ENCODE measurements at regions not wholly inside any gene's neighbourhood (a gene's known extent, or its start where the extent isn't known, plus 50 kb on each side); places are given as distances from the start of the nearest gene placed in this dataset.

DNA sequence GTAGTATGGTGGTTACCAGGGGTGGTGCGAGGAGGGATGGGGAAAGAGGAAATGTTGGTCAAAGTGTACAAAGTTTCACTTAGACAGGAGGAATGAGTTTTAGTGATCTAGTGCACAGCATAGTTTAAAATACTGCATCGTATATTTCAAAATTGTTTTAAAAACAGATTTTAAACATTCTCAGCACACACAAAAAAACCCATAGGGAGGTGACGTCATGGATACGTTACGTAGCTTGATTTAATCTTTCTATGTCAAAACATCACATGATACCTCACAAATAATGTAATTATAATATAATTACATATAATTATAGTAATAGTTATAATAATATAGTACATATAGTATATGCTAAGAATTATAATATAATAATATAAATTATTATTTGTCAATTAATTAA, 614.2 kb downstream of the TMEM114 start:
- no peak for DNase-seq
- no peak overlapping the region for H3K27ac ChIP-seq
- no peaks in the 10 kb centered on the region for H3K27me3 ChIP-seq (replicated peaks)
- in situ Hi-C loops (cut with HindIII; ENCODE audit: low pct_ligation_motif_present, low sequenced_read_pairs), result no loop called here
- TF ChIP-seq, protein P1, sequence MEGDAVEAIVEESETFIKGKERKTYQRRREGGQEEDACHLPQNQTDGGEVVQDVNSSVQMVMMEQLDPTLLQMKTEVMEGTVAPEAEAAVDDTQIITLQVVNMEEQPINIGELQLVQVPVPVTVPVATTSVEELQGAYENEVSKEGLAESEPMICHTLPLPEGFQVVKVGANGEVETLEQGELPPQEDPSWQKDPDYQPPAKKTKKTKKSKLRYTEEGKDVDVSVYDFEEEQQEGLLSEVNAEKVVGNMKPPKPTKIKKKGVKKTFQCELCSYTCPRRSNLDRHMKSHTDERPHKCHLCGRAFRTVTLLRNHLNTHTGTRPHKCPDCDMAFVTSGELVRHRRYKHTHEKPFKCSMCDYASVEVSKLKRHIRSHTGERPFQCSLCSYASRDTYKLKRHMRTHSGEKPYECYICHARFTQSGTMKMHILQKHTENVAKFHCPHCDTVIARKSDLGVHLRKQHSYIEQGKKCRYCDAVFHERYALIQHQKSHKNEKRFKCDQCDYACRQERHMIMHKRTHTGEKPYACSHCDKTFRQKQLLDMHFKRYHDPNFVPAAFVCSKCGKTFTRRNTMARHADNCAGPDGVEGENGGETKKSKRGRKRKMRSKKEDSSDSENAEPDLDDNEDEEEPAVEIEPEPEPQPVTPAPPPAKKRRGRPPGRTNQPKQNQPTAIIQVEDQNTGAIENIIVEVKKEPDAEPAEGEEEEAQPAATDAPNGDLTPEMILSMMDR (IDR thresholded peaks at IDR 0.05; ENCODE audit: low read depth, low read length, missing control alignments), result no peak
- no peaks in the 10 kb centered on the region for H3K36me3 ChIP-seq (replicated peaks)
- H3K4me3 ChIP-seq (ENCODE audit: low read depth, low read length), result no peak overlapping the region

DNA sequence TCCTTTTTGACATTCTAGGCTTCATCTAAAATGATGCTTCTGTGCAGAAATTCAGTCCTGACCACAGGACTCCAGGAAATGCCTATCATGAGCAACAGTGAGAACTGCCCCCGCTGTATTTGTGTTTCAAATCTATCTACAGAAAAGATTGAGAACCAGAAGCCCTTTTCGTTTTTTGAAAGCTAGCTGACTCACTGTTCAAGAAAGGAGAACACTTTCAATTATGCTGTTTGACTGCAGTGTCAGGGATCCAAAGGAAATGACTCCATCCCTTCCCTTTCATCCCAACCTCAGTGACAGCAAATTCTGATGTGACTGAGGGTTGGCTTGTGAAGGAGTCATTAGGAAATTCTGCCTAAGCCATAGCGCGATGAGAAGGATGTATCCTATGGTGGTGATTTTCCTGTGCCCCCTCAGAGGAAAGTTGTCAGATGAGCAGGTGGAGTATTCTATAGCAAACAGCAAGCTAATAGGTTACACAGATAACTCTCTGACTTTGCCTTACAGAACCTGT, 622.3 kb downstream of the TMEM114 start:
- Histone ChIP-seq H3K27ac (no peak overlapping the region), H3K4me3 (ENCODE audit: low read depth, low read length) (no peak overlapping the region), H3K36me3 (replicated peaks) (no peaks in the 10 kb centered on the region), H3K27me3 (replicated peaks) (no peaks in the 10 kb centered on the region)
- no peak for DNase-seq
- in situ Hi-C loops (cut with HindIII; ENCODE audit: low pct_ligation_motif_present, low sequenced_read_pairs), result no loop called here
- TF ChIP-seq, protein P1 (IDR thresholded peaks at IDR 0.05; ENCODE audit: low read depth, low read length, missing control alignments), result no peak

- H3K36me3 ChIP-seq (replicated peaks), result no peaks in the 10 kb centered on the region
- no peak overlapping the region for H3K4me3 ChIP-seq (ENCODE audit: low read depth, low read length)
- TF ChIP-seq, protein P1 (IDR thresholded peaks at IDR 0.05; ENCODE audit: low read depth, low read length, missing control alignments), result no peak
- H3K27ac ChIP-seq, result no peak overlapping the region
- H3K27me3 ChIP-seq (replicated peaks), result no peaks in the 10 kb centered on the region
- no peak for DNase-seq
- in situ Hi-C loops (cut with HindIII; ENCODE audit: low pct_ligation_motif_present, low sequenced_read_pairs), result no loop called here
Observed at GRCh38 chr16:7964744-7965143, 625.6 kb downstream of the TMEM114 start.

DNA sequence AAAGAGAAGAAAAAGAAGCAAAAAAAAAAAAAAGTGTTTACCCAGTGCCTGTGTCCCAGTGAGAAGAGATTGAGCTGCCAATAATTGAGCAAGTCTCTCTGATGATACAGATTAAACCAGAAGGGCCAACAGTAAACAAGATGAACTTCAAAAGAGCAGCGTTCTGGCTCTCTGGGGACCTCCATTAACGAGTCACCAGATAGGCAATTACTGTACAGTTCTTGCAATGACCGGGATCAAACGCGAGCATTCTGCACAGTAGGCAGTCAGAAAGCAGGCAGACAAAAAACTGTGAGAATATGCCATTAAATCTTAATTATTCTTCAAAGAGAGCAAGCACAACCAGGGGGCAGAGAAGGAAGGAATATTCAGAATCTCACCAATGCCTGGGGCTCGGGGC, 626.1 kb downstream of the TMEM114 start:
- in situ Hi-C loops (cut with HindIII; ENCODE audit: low pct_ligation_motif_present, low sequenced_read_pairs), result no loop called here
- no peak for DNase-seq
- Histone ChIP-seq H3K4me3 (ENCODE audit: low read depth, low read length) (no peak overlapping the region), H3K36me3 (replicated peaks) (no peaks in the 10 kb centered on the region), H3K27ac (no peak overlapping the region), H3K27me3 (replicated peaks) (no peaks in the 10 kb centered on the region)
- TF ChIP-seq, protein P1 (IDR thresholded peaks at IDR 0.05; ENCODE audit: low read depth, low read length, missing control alignments), result no peak

DNA sequence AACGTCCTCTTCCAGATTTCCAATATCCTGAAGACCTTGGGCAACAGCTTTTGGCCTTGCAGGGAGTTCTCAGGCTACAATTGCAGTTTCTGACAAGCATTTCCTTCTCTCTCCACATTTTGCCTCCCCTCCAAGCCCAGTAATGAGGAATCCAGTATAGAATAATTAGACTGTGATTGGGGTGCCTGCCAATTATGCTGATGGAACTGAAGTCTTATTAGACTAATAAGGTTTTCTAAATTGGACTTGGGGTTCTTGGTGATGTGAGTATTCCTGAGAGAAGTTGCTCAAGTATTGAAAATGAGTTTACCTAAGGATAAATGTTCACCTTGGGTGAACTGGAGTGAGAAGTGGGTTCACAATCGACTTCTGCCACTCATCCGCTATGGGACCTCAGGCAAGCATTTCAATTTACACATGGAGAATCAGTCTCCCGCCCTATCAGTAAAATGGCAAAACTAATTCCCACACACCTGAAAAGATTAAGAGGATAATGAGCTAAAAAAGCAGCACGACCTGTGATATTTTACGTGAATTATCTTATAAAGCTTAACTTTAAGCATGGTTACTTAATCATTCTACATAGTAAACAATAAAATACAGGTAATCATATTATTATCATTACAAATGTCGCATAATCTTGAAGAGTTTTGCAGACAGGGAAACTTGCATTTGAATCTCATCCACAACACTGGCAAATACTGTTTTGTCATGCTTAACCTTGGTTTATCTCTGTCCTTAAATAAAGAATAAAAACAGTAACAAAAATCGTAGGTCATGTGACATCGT, 628.0 kb downstream of the TMEM114 start:
- TF ChIP-seq, protein P1 (IDR thresholded peaks at IDR 0.05; ENCODE audit: low read depth, low read length, missing control alignments), result no peak
- no peaks in the 10 kb centered on the region for H3K36me3 ChIP-seq (replicated peaks)
- in situ Hi-C loops (cut with HindIII; ENCODE audit: low pct_ligation_motif_present, low sequenced_read_pairs), result no loop called here

More for the DNA sequence above, 628.0 kb downstream of the TMEM114 start:
- Histone ChIP-seq H3K27me3 (replicated peaks) (no peaks in the 10 kb centered on the region), H3K4me3 (ENCODE audit: low read depth, low read length) (no peak overlapping the region), H3K27ac (no peak overlapping the region)
- DNase-seq, result no peak

All from brain microvascular endothelial cell (primary cell).